Stomach (tissue), 8 donors: ENCODE measurements at regions not wholly inside any gene's neighbourhood (a gene's known extent, or its start where the extent isn't known, plus 50 kb on each side); places are given as distances from the start of the nearest gene placed in this dataset.

ENCODE experiments used
- DNase-seq, 2 donors: peaks; one replicate each; pipeline versions ENCODE4 v3.0.0 to v3.0.0-alpha.2; 2013 to 2019
- H3K27ac ChIP-seq, 5 donors: fragments of 200-600 bp in 4 of 5; sonication (generic) in 4 of 5; one replicate each; pipeline ENCODE4 v1.5.1; 2013 to 2019; ENCODE audit warnings: mild to moderate bottlenecking in 1 of 5, moderate library complexity in 1 of 5
- H3K27me3 ChIP-seq, 3 donors: fragments of 200-600 bp; sonication (generic); one replicate each; pipeline ENCODE4 v1.5.1; 2017 to 2019; ENCODE audit warnings: mixed run types in 1 of 3
- H3K36me3 ChIP-seq, 4 donors: fragments of 200-600 bp; sonication (generic); 1 replicate in 3 of 4; 2 replicates in 1 of 4; pipeline ENCODE4 v1.5.1; 2016 to 2019
- H3K4me1 ChIP-seq, 4 donors: fragments of 200-600 bp; sonication (generic); one replicate each; pipeline ENCODE4 v1.5.1; 2016 to 2019
- H3K4me3 ChIP-seq, 4 donors: fragments of 200-600 bp; sonication (generic) in 3 of 4; one replicate each; pipeline ENCODE4 v1.5.1; 2016 to 2019; ENCODE audit warnings: mild to moderate bottlenecking in 1 of 4
- H3K9me3 ChIP-seq, 4 donors: fragments of 200-600 bp; sonication (generic); one replicate each; pipeline ENCODE4 v1.5.1; 2016 to 2019
- CTCF ChIP-seq, 7 experiments: fragments of 450-650 bp in 4 of 7; fragments of 200-600 bp in 3 of 7; sonication (generic) in 3 of 7; IDR thresholded peaks; one replicate each; pipeline ENCODE4 v1.5.1; 2016 to 2019; ENCODE audit warnings: antibody characterized with exemption in 7 of 7, control low read depth in 2 of 7, mild to moderate bottlenecking in 1 of 7
- EP300 ChIP-seq: sonication (generic); formaldehyde crosslinking; IDR thresholded peaks from one replicate; pipeline ENCODE4 v1.6.1; 2017; ENCODE audit warnings: antibody characterized with exemption
- POLR2A ChIP-seq, 4 donors: fragments of 450-650 bp; IDR thresholded peaks; one replicate each; pipeline ENCODE4 v1.6.1; 2016; ENCODE audit warnings: antibody characterized with exemption in 4 of 4, control low read depth in 2 of 4, mild to moderate bottlenecking in 1 of 4, moderate library complexity in 1 of 4
- POLR2AphosphoS5 ChIP-seq, 3 donors: sonication (generic); formaldehyde crosslinking; IDR thresholded peaks; one replicate each; pipeline ENCODE4 v1.6.1; 2016; ENCODE audit warnings: antibody characterized with exemption in 3 of 3
- WGBS, 5 donors: extraction: QIAGEN DNeasy Blood & Tissue Kit in 3 of 5; methylation state at CpG; one replicate each; pipeline versions ENCODE4 v1.1.5 to v1.1.7; 2013 to 2018; 5-methylcytosine and 5-hydroxymethylcytosine counted together
- intact Hi-C: fragments of 100-400 bp; cut with DNase I; formaldehyde crosslinking; loops from one replicate; pipeline ENCODE4 v1.15.1; 2023; ENCODE audit warnings: low total_unique reads
- donor health status: healthy with polysubstance abuse.
- donor health status: Bipolar disorder and iron deficiency.
- donor health status: healthy.

GRCh38 chr16:47925811-47926460 lies 229.9 kb downstream of the ABCC12 start:
- H3K4me1 ChIP-seq = no peaks in the 10 kb centered on the region
- H3K27ac ChIP-seq = no peak overlapping the region
- H3K36me3 ChIP-seq = no peaks in the 10 kb centered on the region
- no peaks in the 10 kb centered on the region for H3K9me3 ChIP-seq
- no peaks in the 10 kb centered on the region for H3K27me3 ChIP-seq
- H3K4me3 ChIP-seq = no peak overlapping the region
- DNase-seq = no peak
- intact Hi-C loops = no loop called here
- WGBS, 5 donors = 87 to 96% (median 92%) methylated on average over 8 of the region's 8 CpGs
- TF ChIP-seq POLR2A (IDR thresholded peaks at IDR 0.05) = no peak
- no peak for TF ChIP-seq CTCF (IDR thresholded peaks at IDR 0.05)
- no peak for TF ChIP-seq EP300
- no peak for TF ChIP-seq POLR2AphosphoS5 (IDR thresholded peaks at IDR 0.05)

- no peak for DNase-seq
These were observed 230.8 kb downstream of the ABCC12 start for GRCh38 chr16:47924950-47925349.

GRCh38 chr16:47921535-47921934 lies 234.3 kb downstream of the ABCC12 start:
- DNase-seq = no peak
- Histone ChIP-seq H3K4me3 (no peak overlapping the region), H3K27me3 (no peaks in the 10 kb centered on the region), H3K36me3 (no peaks in the 10 kb centered on the region), H3K27ac (no peak overlapping the region), H3K4me1 (no peaks in the 10 kb centered on the region), H3K9me3 (no peaks in the 10 kb centered on the region)
- 59 to 84% (median 79%) methylated on average over 1 of the region's 1 CpG for WGBS, 5 donors
- intact Hi-C loops = no loop called here
- TF ChIP-seq CTCF (IDR thresholded peaks at IDR 0.05) = no peak
- no peak for TF ChIP-seq POLR2A (IDR thresholded peaks at IDR 0.05)
- TF ChIP-seq POLR2AphosphoS5 (IDR thresholded peaks at IDR 0.05) = no peak
- TF ChIP-seq EP300 = no peak

More at GRCh38 chr16:47924950-47925349, 230.8 kb downstream of the ABCC12 start:
- intact Hi-C loops = no loop called here
- no peak for TF ChIP-seq CTCF (IDR thresholded peaks at IDR 0.05)
- TF ChIP-seq POLR2A (IDR thresholded peaks at IDR 0.05) = no peak
- no peak for TF ChIP-seq EP300
- no peak for TF ChIP-seq POLR2AphosphoS5 (IDR thresholded peaks at IDR 0.05)
- WGBS, 5 donors = 87 to 98% (median 92%) methylated on average over 2 of the region's 2 CpGs
- no peaks in the 10 kb centered on the region for H3K4me1 ChIP-seq
- H3K27ac ChIP-seq = no peak overlapping the region
- H3K4me3 ChIP-seq = no peak overlapping the region
- no peaks in the 10 kb centered on the region for H3K9me3 ChIP-seq
- H3K27me3 ChIP-seq = no peaks in the 10 kb centered on the region
- no peaks in the 10 kb centered on the region for H3K36me3 ChIP-seq

GRCh38 chr16:47920709-47921108 lies 235.1 kb downstream of the ABCC12 start:
- TF ChIP-seq POLR2A (IDR thresholded peaks at IDR 0.05) (no peak), EP300 (no peak)
- Histone ChIP-seq H3K4me1 (no peaks in the 10 kb centered on the region), H3K4me3 (no peak overlapping the region), H3K36me3 (no peaks in the 10 kb centered on the region), H3K9me3 (no peaks in the 10 kb centered on the region), H3K27me3 (no peaks in the 10 kb centered on the region), H3K27ac (no peak overlapping the region)
- peak in 1 of 2 donors; percentile 57 for DNase-seq
- 0 to 7% (median 3%) methylated on average over 1 of the region's 1 CpG for WGBS, 5 donors
- intact Hi-C loops = no loop called here

GRCh38 chr16:47917118-47917517 lies 238.7 kb downstream of the ABCC12 start:
- DNase-seq = no peak
- Histone ChIP-seq H3K36me3 (no peaks in the 10 kb centered on the region), H3K4me1 (no peaks in the 10 kb centered on the region), H3K4me3 (no peak overlapping the region), H3K9me3 (peaks cover 0 to 14% (median 0%) of the 10 kb centered on the region in 4 donors), H3K27me3 (no peaks in the 10 kb centered on the region), H3K27ac (no peak overlapping the region)
- intact Hi-C loops = no loop called here
- TF ChIP-seq POLR2AphosphoS5 (IDR thresholded peaks at IDR 0.05) = no peak
